ENCODE measurements at regions not wholly inside any gene's neighbourhood (a gene's known extent, or its start where the extent isn't known, plus 50 kb on each side); places are given as distances from the start of the nearest gene placed in this dataset.
"Not testable (repeated sequence)": the region's sequence is repeated elsewhere in the genome, so short reads cannot be mapped to it uniquely, and the experiment has no call there.

- not testable (repeated sequence) for TF ChIP-seq POLR2A (IDR thresholded peaks at IDR 0.05; ENCODE audit: extremely low read depth, insufficient read length); CTCF (IDR thresholded peaks at IDR 0.05; ENCODE audit: low read depth, low read length)
Measured at GRCh38 chr7:9725940-9726663, 1247.6 kb upstream of the PHF14 start.

Measured in NB4 (cell line).